Activated CD4-positive, alpha-beta T cell treated with anti-CD3 and anti-CD28 coated beads for 36 hours (primary cell): ENCODE measurements at regions not wholly inside any gene's neighbourhood (a gene's known extent, or its start where the extent isn't known, plus 50 kb on each side); places are given as distances from the start of the nearest gene placed in this dataset.

Experiments used
- ATAC-seq: fragments of 200-7000 bp; cut with Tn5 transposase; one replicate; pipeline ENCODE4 v1.10.0; 2021; ENCODE audit warnings: mild to moderate bottlenecking, moderate library complexity
- CTCF ChIA-PET: fragments of 350-600 bp; sonication (Branson Sonifier 250); formaldehyde crosslinking; loops from one replicate; lab custom pipeline; 2021; ENCODE audit warnings: antibody characterized with exemption; lab: Charles Lee
- POLR2A ChIA-PET: fragments of 350-600 bp; sonication (Branson Sonifier 250); formaldehyde crosslinking; loops from one replicate; lab custom pipeline; 2021; ENCODE audit warnings: antibody characterized with exemption, inconsistent platforms; lab: Charles Lee
- DNase-seq: peaks from one replicate; pipeline ENCODE4 v3.0.0-alpha.2; 2020
- H3K27ac Mint-ChIP-seq: one replicate; pipeline ENCODE4 v1.8.0; 2021; ENCODE audit warnings: mixed read lengths
- H3K27me3 Mint-ChIP-seq: one replicate; pipeline ENCODE4 v1.8.0; 2021; ENCODE audit warnings: mixed read lengths
- H3K36me3 Mint-ChIP-seq: one replicate; pipeline ENCODE4 v1.8.0; 2021; ENCODE audit warnings: low read depth, mixed read lengths
- H3K4me1 Mint-ChIP-seq: one replicate; pipeline ENCODE4 v1.8.0; 2021; ENCODE audit warnings: mixed read lengths
- H3K4me3 Mint-ChIP-seq: one replicate; pipeline ENCODE4 v1.8.0; 2021; ENCODE audit warnings: mild to moderate bottlenecking, moderate library complexity, mixed read lengths
- H3K9me3 Mint-ChIP-seq: one replicate; pipeline ENCODE4 v1.8.0; 2021; ENCODE audit warnings: low read depth, mixed read lengths
- intact Hi-C, 2 experiments: fragments of 100-400 bp; cut with DNase I in 1 of 2; cut with micrococcal nuclease in 1 of 2; formaldehyde crosslinking; loops; one replicate each; pipeline versions ENCODE4 v1.14.2 to v1.15.1; 2022 to 2024; cut with DNase I, micrococcal nuclease

GRCh38 chr9:13769641-13770040 is 490.1 kb upstream of the MPDZ start:
- ChIA-PET POLR2A (no interaction called here), CTCF (no interaction called here)
- no peaks in the 10 kb centered on the region for H3K4me1 Mint-ChIP-seq

GRCh38 chr9:13769006-13769405 is 489.5 kb upstream of the MPDZ start:
- Mint-ChIP-seq H3K9me3 (no peaks in the 10 kb centered on the region), H3K27me3 (no peaks in the 10 kb centered on the region), H3K36me3 (no peaks in the 10 kb centered on the region), H3K27ac (no peak overlapping the region), H3K4me3 (no peak overlapping the region), H3K4me1 (no peaks in the 10 kb centered on the region)
- ChIA-PET POLR2A (no interaction called here), CTCF (no interaction called here)
- DNase-seq = no peak
- ATAC-seq = no peak
- intact Hi-C loops = no loop called here

More at GRCh38 chr9:13769641-13770040, 490.1 kb upstream of the MPDZ start:
- Mint-ChIP-seq H3K27me3 (no peaks in the 10 kb centered on the region), H3K4me3 (no peak overlapping the region), H3K27ac (no peak overlapping the region), H3K9me3 (no peaks in the 10 kb centered on the region), H3K36me3 (no peaks in the 10 kb centered on the region)
- no peak for ATAC-seq
- intact Hi-C loops = no loop called here
- no peak for DNase-seq

GRCh38 chr9:13762209-13762608 is 482.7 kb upstream of the MPDZ start:
- no peak for DNase-seq
- Mint-ChIP-seq H3K27ac (no peak overlapping the region), H3K36me3 (no peaks in the 10 kb centered on the region), H3K4me3 (no peak overlapping the region), H3K27me3 (no peaks in the 10 kb centered on the region), H3K9me3 (no peaks in the 10 kb centered on the region), H3K4me1 (no peaks in the 10 kb centered on the region)
- no peak for ATAC-seq
- intact Hi-C loops = no loop called here
- ChIA-PET CTCF (no interaction called here), POLR2A (no interaction called here)

GRCh38 chr9:13759551-13759950 is 480.1 kb upstream of the MPDZ start:
- no peak overlapping the region for H3K27ac Mint-ChIP-seq
- DNase-seq = no peak
- no peaks in the 10 kb centered on the region for H3K9me3 Mint-ChIP-seq
- H3K4me3 Mint-ChIP-seq = no peak overlapping the region
- intact Hi-C loops = no loop called here
- ATAC-seq = no peak
- H3K36me3 Mint-ChIP-seq = no peaks in the 10 kb centered on the region
- no peaks in the 10 kb centered on the region for H3K27me3 Mint-ChIP-seq
- ChIA-PET POLR2A (no interaction called here), CTCF (no interaction called here)
- no peaks in the 10 kb centered on the region for H3K4me1 Mint-ChIP-seq

- CTCF ChIA-PET = no interaction called here
- POLR2A ChIA-PET = no interaction called here
- ATAC-seq (no peak), DNase-seq (no peak)
- no peak overlapping the region for H3K4me3 Mint-ChIP-seq
- H3K27ac Mint-ChIP-seq = no peak overlapping the region
- no peaks in the 10 kb centered on the region for H3K4me1 Mint-ChIP-seq
- no peaks in the 10 kb centered on the region for H3K9me3 Mint-ChIP-seq
- no peaks in the 10 kb centered on the region for H3K36me3 Mint-ChIP-seq
- H3K27me3 Mint-ChIP-seq = no peaks in the 10 kb centered on the region
- intact Hi-C loops = no loop called here
These were observed 479.4 kb upstream of the MPDZ start for GRCh38 chr9:13758936-13759335.

- H3K36me3 Mint-ChIP-seq = no peaks in the 10 kb centered on the region
- ATAC-seq (no peak), DNase-seq (no peak)
- H3K27me3 Mint-ChIP-seq = no peaks in the 10 kb centered on the region
- H3K9me3 Mint-ChIP-seq = peaks cover 2% of the 10 kb centered on the region
- CTCF ChIA-PET = interaction anchor here (0.6 kb wide), 1 partner anchor 228 kb away, joined by 3 read pairs; no protein-coding TSS in a partner anchor
- intact Hi-C loops = no loop called here
- no peaks in the 10 kb centered on the region for H3K4me1 Mint-ChIP-seq
- POLR2A ChIA-PET = no interaction called here
- no peak overlapping the region for H3K4me3 Mint-ChIP-seq
- no peak overlapping the region for H3K27ac Mint-ChIP-seq
These were observed 477.5 kb upstream of the MPDZ start for GRCh38 chr9:13756943-13757342.

GRCh38 chr9:13755551-13755950 is 476.1 kb upstream of the MPDZ start:
- CTCF ChIA-PET = no interaction called here

GRCh38 chr9:13750639-13751038 is 471.1 kb upstream of the MPDZ start:
- H3K9me3 Mint-ChIP-seq = peaks cover 6% of the 10 kb centered on the region
- ATAC-seq = no peak
- ChIA-PET POLR2A (no interaction called here), CTCF (no interaction called here)
- no peaks in the 10 kb centered on the region for H3K36me3 Mint-ChIP-seq
- no peak for DNase-seq
- H3K4me3 Mint-ChIP-seq = no peak overlapping the region
- no peaks in the 10 kb centered on the region for H3K4me1 Mint-ChIP-seq
- intact Hi-C loops = no loop called here
- H3K27me3 Mint-ChIP-seq = no peaks in the 10 kb centered on the region
- no peak overlapping the region for H3K27ac Mint-ChIP-seq

More at GRCh38 chr9:13755551-13755950, 476.1 kb upstream of the MPDZ start:
- Mint-ChIP-seq H3K9me3 (peaks cover 4% of the 10 kb centered on the region), H3K36me3 (no peaks in the 10 kb centered on the region), H3K27me3 (no peaks in the 10 kb centered on the region), H3K4me1 (no peaks in the 10 kb centered on the region), H3K27ac (no peak overlapping the region), H3K4me3 (no peak overlapping the region)
- DNase-seq (no peak), ATAC-seq (no peak)
- intact Hi-C loops = no loop called here
- POLR2A ChIA-PET = no interaction called here

- ChIA-PET CTCF (no interaction called here), POLR2A (no interaction called here)
- no peak for ATAC-seq
- Mint-ChIP-seq H3K36me3 (no peaks in the 10 kb centered on the region), H3K4me1 (no peaks in the 10 kb centered on the region), H3K9me3 (peaks cover 6% of the 10 kb centered on the region), H3K27me3 (no peaks in the 10 kb centered on the region), H3K27ac (no peak overlapping the region), H3K4me3 (no peak overlapping the region)
- intact Hi-C loops = no loop called here
- no peak for DNase-seq
These were observed 470.6 kb upstream of the MPDZ start for GRCh38 chr9:13750061-13750460.

- Mint-ChIP-seq H3K4me1 (no peaks in the 10 kb centered on the region), H3K27me3 (no peaks in the 10 kb centered on the region), H3K36me3 (no peaks in the 10 kb centered on the region), H3K27ac (no peak overlapping the region), H3K9me3 (peaks cover 4% of the 10 kb centered on the region), H3K4me3 (no peak overlapping the region)
- ATAC-seq (no peak), DNase-seq (no peak)
- intact Hi-C loops = no loop called here
- CTCF ChIA-PET = no interaction called here
- POLR2A ChIA-PET = no interaction called here
These were observed 467.4 kb upstream of the MPDZ start for GRCh38 chr9:13746876-13747275.

GRCh38 chr9:13744261-13744901 is 464.9 kb upstream of the MPDZ start:
- intact Hi-C loops = no loop called here
- no peak for ATAC-seq
- Mint-ChIP-seq H3K4me3 (no peak overlapping the region), H3K4me1 (no peaks in the 10 kb centered on the region), H3K9me3 (peaks cover 2% of the 10 kb centered on the region), H3K27me3 (no peaks in the 10 kb centered on the region), H3K36me3 (no peaks in the 10 kb centered on the region), H3K27ac (no peak overlapping the region)
- no peak for DNase-seq
- POLR2A ChIA-PET = no interaction called here
- CTCF ChIA-PET = no interaction called here

- no peak overlapping the region for H3K27ac Mint-ChIP-seq
- H3K27me3 Mint-ChIP-seq = no peaks in the 10 kb centered on the region
- ATAC-seq = no peak
- no peak for DNase-seq
- intact Hi-C loops = no loop called here
- H3K9me3 Mint-ChIP-seq = peaks cover 4% of the 10 kb centered on the region
- H3K4me3 Mint-ChIP-seq = no peak overlapping the region
- no peaks in the 10 kb centered on the region for H3K4me1 Mint-ChIP-seq
- ChIA-PET CTCF (no interaction called here), POLR2A (no interaction called here)
- no peaks in the 10 kb centered on the region for H3K36me3 Mint-ChIP-seq
These were observed 458.4 kb upstream of the MPDZ start for GRCh38 chr9:13737885-13738284.
